ENCODE measurements at regions not wholly inside any gene's neighbourhood (a gene's known extent, or its start where the extent isn't known, plus 50 kb on each side); places are given as distances from the start of the nearest gene placed in this dataset.

DNA sequence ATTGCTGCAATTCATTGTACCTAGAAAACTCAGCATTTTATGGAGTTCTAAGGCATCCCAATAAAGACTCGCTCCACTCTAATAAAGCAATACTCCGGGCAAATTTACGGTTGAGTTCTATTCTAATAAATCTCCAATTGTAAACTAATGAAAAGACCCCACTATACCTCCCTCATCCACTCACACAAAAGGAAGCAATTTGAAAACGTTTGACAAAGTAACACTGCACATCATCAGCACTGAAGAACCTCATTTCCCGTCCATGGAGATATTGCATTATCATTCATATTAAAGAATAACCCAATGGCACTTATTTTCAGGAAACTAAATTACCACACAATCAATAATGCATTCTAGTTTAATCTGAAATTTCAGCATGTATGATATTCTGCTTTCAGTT, 111.0 kb upstream of the LMO3 start:
- no peak overlapping the region for H3K4me3 ChIP-seq (ENCODE audit: low read depth in 2 of 2, low read length in 2 of 2)
- no peaks in the 10 kb centered on the region for H3K36me3 ChIP-seq (ENCODE audit: control insufficient read depth, insufficient read depth, low read length)
- ChIA-PET CTCF (no interaction called here), POLR2A (no interaction called here)
- H3K27ac ChIP-seq (ENCODE audit: low read length) = no peak overlapping the region
- H3K9me3 ChIP-seq (ENCODE audit: control insufficient read depth, insufficient read depth, low read depth, low read length) = no peaks in the 10 kb centered on the region
- H3K4me1 ChIP-seq (ENCODE audit: control insufficient read depth, insufficient read depth, low read length) = no peaks in the 10 kb centered on the region
- ATAC-seq (no peak), DNase-seq (ENCODE audit: low read depth, low spot score) (no peak)
- TF ChIP-seq, protein P1, sequence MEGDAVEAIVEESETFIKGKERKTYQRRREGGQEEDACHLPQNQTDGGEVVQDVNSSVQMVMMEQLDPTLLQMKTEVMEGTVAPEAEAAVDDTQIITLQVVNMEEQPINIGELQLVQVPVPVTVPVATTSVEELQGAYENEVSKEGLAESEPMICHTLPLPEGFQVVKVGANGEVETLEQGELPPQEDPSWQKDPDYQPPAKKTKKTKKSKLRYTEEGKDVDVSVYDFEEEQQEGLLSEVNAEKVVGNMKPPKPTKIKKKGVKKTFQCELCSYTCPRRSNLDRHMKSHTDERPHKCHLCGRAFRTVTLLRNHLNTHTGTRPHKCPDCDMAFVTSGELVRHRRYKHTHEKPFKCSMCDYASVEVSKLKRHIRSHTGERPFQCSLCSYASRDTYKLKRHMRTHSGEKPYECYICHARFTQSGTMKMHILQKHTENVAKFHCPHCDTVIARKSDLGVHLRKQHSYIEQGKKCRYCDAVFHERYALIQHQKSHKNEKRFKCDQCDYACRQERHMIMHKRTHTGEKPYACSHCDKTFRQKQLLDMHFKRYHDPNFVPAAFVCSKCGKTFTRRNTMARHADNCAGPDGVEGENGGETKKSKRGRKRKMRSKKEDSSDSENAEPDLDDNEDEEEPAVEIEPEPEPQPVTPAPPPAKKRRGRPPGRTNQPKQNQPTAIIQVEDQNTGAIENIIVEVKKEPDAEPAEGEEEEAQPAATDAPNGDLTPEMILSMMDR (IDR thresholded peaks at IDR 0.05) = no peak
- TF ChIP-seq POLR2AphosphoS5 (IDR thresholded peaks at IDR 0.05; ENCODE audit: low read depth, low read length) (no peak), SIN3A (IDR thresholded peaks at IDR 0.05; ENCODE audit: borderline replicate concordance, insufficient read depth, low read depth, low read length) (no peak), TCF7L2 (IDR thresholded peaks at IDR 0.05; ENCODE audit: low read depth, low read length) (no peak), REST (IDR thresholded peaks at IDR 0.05; ENCODE audit: insufficient read depth in 1 of 2, low read depth in 2 of 2, low read length in 1 of 2) (no peak)
- intact Hi-C loops (cut with micrococcal nuclease; ENCODE audit: unreplicated experiment) = no loop called here
- no TSS peak for BruUV-seq (replicated peaks)
- in situ Hi-C loops (cut with HindIII; ENCODE audit: low pct_unique_long_range_greater_than_20kb, low sequenced_read_pairs) = no loop called here
- no peaks in the 10 kb centered on the region for H3K27me3 ChIP-seq (ENCODE audit: control insufficient read depth, insufficient read depth, low read length)

- POLR2A ChIA-PET = no interaction called here
Measured at GRCh38 chr12:16692099-16692498, 86.1 kb upstream of the LMO3 start.

More at GRCh38 chr12:16692099-16692498, 86.1 kb upstream of the LMO3 start:
- ATAC-seq (no peak), DNase-seq (ENCODE audit: low read depth, low spot score) (no peak)
- in situ Hi-C loops (cut with HindIII; ENCODE audit: low pct_unique_long_range_greater_than_20kb, low sequenced_read_pairs) = no loop called here
- Histone ChIP-seq H3K27ac (ENCODE audit: low read length) (no peak overlapping the region), H3K36me3 (ENCODE audit: control insufficient read depth, insufficient read depth, low read length) (no peaks in the 10 kb centered on the region), H3K9me3 (ENCODE audit: control insufficient read depth, insufficient read depth, low read depth, low read length) (no peaks in the 10 kb centered on the region; the same call in 1 of the 2 replicates), H3K4me1 (ENCODE audit: control insufficient read depth, insufficient read depth, low read length) (no peaks in the 10 kb centered on the region), H3K4me3 (ENCODE audit: low read depth in 2 of 2, low read length in 2 of 2) (no peak overlapping the region), H3K27me3 (ENCODE audit: control insufficient read depth, insufficient read depth, low read length) (no peaks in the 10 kb centered on the region)
- CTCF ChIA-PET = no interaction called here
- TF ChIP-seq REST (IDR thresholded peaks at IDR 0.05; ENCODE audit: insufficient read depth in 1 of 2, low read depth in 2 of 2, low read length in 1 of 2) = no peak
- TF ChIP-seq SIN3A (IDR thresholded peaks at IDR 0.05; ENCODE audit: borderline replicate concordance, insufficient read depth, low read depth, low read length) = no peak
- TF ChIP-seq TCF7L2 (IDR thresholded peaks at IDR 0.05; ENCODE audit: low read depth, low read length) = no peak
- TF ChIP-seq POLR2AphosphoS5 (IDR thresholded peaks at IDR 0.05; ENCODE audit: low read depth, low read length) = no peak
- intact Hi-C loops (cut with micrococcal nuclease; ENCODE audit: unreplicated experiment) = no loop called here
- BruUV-seq (replicated peaks) = no TSS peak

All from Panc1 (cell line).